HCT116 (cell line): ENCODE measurements at regions not wholly inside any gene's neighbourhood (a gene's known extent, or its start where the extent isn't known, plus 50 kb on each side); places are given as distances from the start of the nearest gene placed in this dataset.

Experiments
- ATAC-seq: fragments of 200-7000 bp; cut with Tn5 transposase; 2 replicates; pipeline ENCODE4 v1.9.1; 2020; ENCODE audit warnings: mild to moderate bottlenecking, moderate library complexity
- BruUV-seq: library from RNA; stranded (reverse); fragments of 400-500 nt; replicated peaks from 2 replicates; lab custom pipeline; 2021; lab: Mats Ljungman, UMichigan
- CTCF ChIA-PET: fragments of 300-600 bp; sonication (Branson Sonifier 250); formaldehyde crosslinking; loops from one replicate; lab custom pipeline; 2021; ENCODE audit warnings: antibody characterized with exemption; lab: Charles Lee
- POLR2A ChIA-PET: fragments of 300-600, 350-600 bp; sonication (Branson Sonifier 250); formaldehyde crosslinking; loops from one replicate; lab custom pipeline; 2021; ENCODE audit warnings: antibody characterized with exemption; lab: Charles Lee
- RAD21 ChIA-PET, 2 experiments: fragments of 300-600 bp; sonication (Branson Sonifier 250); formaldehyde crosslinking; loops; one replicate each; lab custom pipeline; 2023; ENCODE audit warnings: low total read pairs in 2 of 2; ENCODE audit not compliant: uncharacterized antibody in 2 of 2, unreplicated experiment in 2 of 2, low non-redundant PET in 1 of 2; lab: Charles Lee
- DNase-seq: peaks from one replicate; pipeline ENCODE4 v3.0.0-alpha.2; 2010; ENCODE audit warnings: low read depth, low spot score
- H2AFZ ChIP-seq: fragments of 200-600 bp; shearing (Covaris generic), sonication (generic); 2 replicates; pipeline ENCODE4 v1.6.1; 2017; ENCODE audit warnings: low read depth, mixed run types, mixed read lengths, antibody characterized with exemption, low read length; ENCODE audit not compliant: poor library complexity, severe bottlenecking
- H3K27ac ChIP-seq: 2 replicates; pipeline ENCODE4 v1.5.1; 2012; ENCODE audit warnings: low read depth, low read length
- H3K27me3 ChIP-seq: fragments of 200-600 bp; sonication (generic); 2 replicates; pipeline ENCODE4 v1.6.1; 2016; ENCODE audit warnings: mixed run types, low read length, mixed read lengths; ENCODE audit not compliant: insufficient read depth
- H3K36me3 ChIP-seq, 2 experiments: fragments of 200-500 bp in 1 of 2; fragments of 200-600 bp in 1 of 2; sonication (Bioruptor generic) in 1 of 2; sonication (generic) in 1 of 2; 2 replicates each; pipeline versions ENCODE4 v1.5.1 to v1.6.1; 2014 to 2016; ENCODE audit warnings: low read length in 2 of 2, inconsistent platforms in 1 of 2, mixed read lengths in 1 of 2, mixed run types in 1 of 2; ENCODE audit not compliant: insufficient read depth in 2 of 2, control insufficient read depth in 1 of 2
- H3K4me1 ChIP-seq, 2 experiments: fragments of 200-600 bp in 1 of 2; sonication (generic) in 1 of 2; 2 replicates each; pipeline versions ENCODE4 v1.5.1 to v1.6.1; 2012 to 2017; ENCODE audit warnings: low read length in 2 of 2, inconsistent platforms in 1 of 2, mild to moderate bottlenecking in 1 of 2, mixed read lengths in 1 of 2, mixed run types in 1 of 2, moderate library complexity in 1 of 2; ENCODE audit not compliant: insufficient read depth in 2 of 2, control insufficient read depth in 1 of 2
- H3K4me2 ChIP-seq: fragments of 200-600 bp; sonication (generic); 2 replicates; pipeline ENCODE4 v1.6.1; 2017; ENCODE audit warnings: mixed run types, low read length, mixed read lengths
- H3K4me3 ChIP-seq, 2 experiments: fragments of 200-600 bp in 1 of 2; sonication (generic) in 1 of 2; replicated peaks in 1 of 2; 2 replicates each; pipeline ENCODE4 v1.5.1; 2011 to 2016; ENCODE audit warnings: low read length in 2 of 2, control low read depth in 1 of 2, low read depth in 1 of 2, mild to moderate bottlenecking in 1 of 2, mixed read lengths in 1 of 2, mixed run types in 1 of 2
- H3K79me2 ChIP-seq: fragments of 200-600 bp; sonication (generic); 2 replicates; pipeline ENCODE4 v1.6.1; 2017; ENCODE audit warnings: mild to moderate bottlenecking, mixed run types, low read length, moderate library complexity, mixed read lengths; ENCODE audit not compliant: insufficient read depth
- H3K9ac ChIP-seq: fragments of 200-600 bp; sonication (generic); 2 replicates; pipeline ENCODE4 v1.6.1; 2016; ENCODE audit warnings: low read length, mixed read lengths
- H3K9me2 ChIP-seq: fragments of 200-600 bp; sonication (generic), shearing (Covaris generic); 2 replicates; pipeline ENCODE4 v1.6.1; 2017; ENCODE audit warnings: mixed run types, mild to moderate bottlenecking, moderate library complexity; ENCODE audit not compliant: insufficient read depth
- H3K9me3 ChIP-seq, 2 experiments: fragments of 200-500 bp in 1 of 2; fragments of 200-600 bp in 1 of 2; sonication (Bioruptor generic) in 1 of 2; sonication (generic) in 1 of 2; 2 replicates each; pipeline ENCODE4 v1.6.1; 2014 to 2017; ENCODE audit warnings: low read length in 2 of 2, mixed read lengths in 2 of 2, inconsistent platforms in 1 of 2, low read depth in 1 of 2, mild to moderate bottlenecking in 1 of 2, mixed run types in 1 of 2, moderate library complexity in 1 of 2; ENCODE audit not compliant: control insufficient read depth in 1 of 2, insufficient read depth in 1 of 2
- H4K20me1 ChIP-seq: fragments of 200-600 bp; sonication (generic), shearing (Covaris generic); 2 replicates; pipeline ENCODE4 v1.6.1; 2017; ENCODE audit warnings: mixed run types, mild to moderate bottlenecking, moderate library complexity; ENCODE audit not compliant: insufficient read depth
- CEBPB ChIP-seq: IDR thresholded peaks from 2 replicates; pipeline ENCODE4 v1.6.1; 2012; ENCODE audit warnings: low read depth
- EGR1 ChIP-seq: IDR thresholded peaks from 2 replicates; pipeline ENCODE4 v1.6.1; 2012; ENCODE audit warnings: low read depth
- ELF1 ChIP-seq: IDR thresholded peaks from 2 replicates; pipeline ENCODE4 v1.6.1; 2012; ENCODE audit warnings: low read depth, borderline replicate concordance
- EZH2 ChIP-seq: fragments of 200-600 bp; sonication (generic); IDR thresholded peaks from 2 replicates; pipeline ENCODE4 v1.6.1; 2017; ENCODE audit warnings: antibody characterized with exemption, mixed run types
- EZH2phosphoT487 ChIP-seq: fragments of 200-600 bp; IDR thresholded peaks from 2 replicates; pipeline ENCODE4 v1.6.1; 2018; ENCODE audit warnings: antibody characterized with exemption, borderline replicate concordance
- JUND ChIP-seq: IDR thresholded peaks from 2 replicates; pipeline ENCODE4 v1.6.1; 2012
- POLR2AphosphoS5 ChIP-seq: IDR thresholded peaks from 2 replicates; pipeline ENCODE4 v1.6.1; 2011; ENCODE audit warnings: mild to moderate bottlenecking, low read depth, low read length, moderate library complexity
- SIN3A ChIP-seq: IDR thresholded peaks from 2 replicates; pipeline ENCODE4 v1.6.1; 2012; ENCODE audit warnings: low read depth
- SP1 ChIP-seq: IDR thresholded peaks from 2 replicates; pipeline ENCODE4 v1.6.1; 2012; ENCODE audit warnings: low read depth
- SRF ChIP-seq: IDR thresholded peaks from 2 replicates; pipeline ENCODE4 v1.6.1; 2012; ENCODE audit warnings: low read depth
- YY1 ChIP-seq: IDR thresholded peaks from 2 replicates; pipeline ENCODE4 v1.6.1; 2011; ENCODE audit warnings: low read length, low read depth, moderate library complexity, mild to moderate bottlenecking; ENCODE audit not compliant: insufficient replicate concordance; ENCODE audit errors: extremely low read depth
- ZBTB33 ChIP-seq: IDR thresholded peaks from 2 replicates; pipeline ENCODE4 v1.6.1; 2011; ENCODE audit warnings: mild to moderate bottlenecking, low read length, moderate library complexity; ENCODE audit not compliant: insufficient replicate concordance; ENCODE audit errors: extremely low read depth
- intact Hi-C: fragments of 100-400 bp; cut with micrococcal nuclease; formaldehyde crosslinking; loops from 2 replicates; pipeline ENCODE4 v1.10.0; 2022
- TF ChIP-seq, protein P1 (sequence below): IDR thresholded peaks from 2 replicates; pipeline ENCODE4 v1.6.1; 2012
- TF ChIP-seq, protein P2 (sequence below): IDR thresholded peaks from 2 replicates; pipeline ENCODE4 v1.6.1; 2012

DNA sequence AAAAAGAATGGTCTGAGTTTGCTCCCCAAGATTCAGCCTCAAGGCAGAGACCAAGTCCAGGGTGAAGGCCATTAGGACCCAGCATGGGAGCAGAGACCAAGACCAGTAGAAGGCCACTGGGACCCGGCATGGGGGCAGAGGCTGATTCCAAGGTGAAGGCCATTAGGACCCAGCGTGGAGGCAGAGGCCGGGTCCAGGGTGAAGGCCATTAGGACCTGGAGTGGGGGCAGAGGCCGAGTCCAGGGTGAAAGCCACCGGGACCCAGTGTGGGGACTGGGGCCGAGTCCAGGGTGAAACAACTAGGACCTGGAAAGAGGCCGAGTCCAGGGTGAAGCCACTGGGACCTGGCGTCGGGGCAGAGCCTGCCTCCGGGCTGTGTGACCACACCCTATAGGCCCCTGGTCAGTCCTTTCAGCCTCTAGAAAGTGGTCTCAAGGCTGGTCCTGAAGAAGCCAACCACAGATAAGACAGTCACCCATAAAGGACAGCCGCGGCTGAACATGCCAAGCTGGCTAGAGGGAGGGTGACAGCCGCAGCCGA, 113.8 kb upstream of the SALL3 start:
- ChIA-PET POLR2A (no interaction called here), RAD21 (no interaction called here), CTCF (no interaction called here)
- H3K36me3 ChIP-seq, result no peaks in the 10 kb centered on the region
- H3K79me2 ChIP-seq, result no peaks in the 10 kb centered on the region
- intact Hi-C loops, result no loop called here
- H3K27ac ChIP-seq, result no peak overlapping the region
- no peak overlapping the region for H3K4me2 ChIP-seq
- H3K4me1 ChIP-seq, result no peaks in the 10 kb centered on the region
- H3K9ac ChIP-seq, result no peak overlapping the region
- BruUV-seq, result no TSS peak
- H3K27me3 ChIP-seq, result peaks cover 3% of the 10 kb centered on the region; the same call in 1 of the 2 replicates
- H3K9me2 ChIP-seq, result no peaks in the 10 kb centered on the region
- no peak overlapping the region for H3K4me3 ChIP-seq
- H2AFZ ChIP-seq, result no peak overlapping the region
- ATAC-seq, result no peak
- no peak for DNase-seq
- H4K20me1 ChIP-seq, result no peaks in the 10 kb centered on the region
- TF ChIP-seq YY1 (no peak), SIN3A (no peak), EZH2phosphoT487 (no peak), JUND (no peak), EZH2 (no peak), EGR1 (no peak), ELF1 (no peak), POLR2AphosphoS5 (no peak), ZBTB33 (no peak), SRF (no peak), CEBPB (no peak), SP1 (no peak)
- TF ChIP-seq, protein P1, sequence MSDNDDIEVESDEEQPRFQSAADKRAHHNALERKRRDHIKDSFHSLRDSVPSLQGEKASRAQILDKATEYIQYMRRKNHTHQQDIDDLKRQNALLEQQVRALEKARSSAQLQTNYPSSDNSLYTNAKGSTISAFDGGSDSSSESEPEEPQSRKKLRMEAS, result no peak
- TF ChIP-seq, protein P2, sequence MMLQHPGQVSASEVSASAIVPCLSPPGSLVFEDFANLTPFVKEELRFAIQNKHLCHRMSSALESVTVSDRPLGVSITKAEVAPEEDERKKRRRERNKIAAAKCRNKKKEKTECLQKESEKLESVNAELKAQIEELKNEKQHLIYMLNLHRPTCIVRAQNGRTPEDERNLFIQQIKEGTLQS, result no peak
- H3K9me3 ChIP-seq, result no peaks in the 10 kb centered on the region
